Hepatocyte (in vitro differentiated cells): ENCODE measurements at regions not wholly inside any gene's neighbourhood (a gene's known extent, or its start where the extent isn't known, plus 50 kb on each side); places are given as distances from the start of the nearest gene placed in this dataset.

Experiments
- DNase-seq: peaks from one replicate; pipeline ENCODE4 v3.0.0-alpha.2; 2016; ENCODE audit warnings: low spot score
- H2AFZ ChIP-seq: fragments of 200-600 bp; sonication (generic); 2 replicates; pipeline ENCODE4 v1.6.0; 2016; ENCODE audit warnings: antibody characterized with exemption, mild to moderate bottlenecking
- H3K27ac ChIP-seq: fragments of 200-600 bp; sonication (generic); 2 replicates; pipeline ENCODE4 v1.5.1; 2016; ENCODE audit warnings: mild to moderate bottlenecking
- H3K27me3 ChIP-seq: fragments of 200-600 bp; sonication (generic); 2 replicates; pipeline ENCODE4 v1.6.1; 2016
- H3K36me3 ChIP-seq: fragments of 200-600 bp; sonication (generic); replicated peaks from 2 replicates; pipeline ENCODE4 v1.5.1; 2016; ENCODE audit warnings: low read depth; ENCODE audit not compliant: insufficient read depth
- H3K4me1 ChIP-seq: fragments of 200-600 bp; sonication (generic); 2 replicates; pipeline ENCODE4 v1.5.1; 2016; ENCODE audit warnings: mild to moderate bottlenecking, moderate library complexity; ENCODE audit not compliant: insufficient read depth
- H3K4me2 ChIP-seq: fragments of 200-600 bp; sonication (generic); 2 replicates; pipeline ENCODE4 v1.6.0; 2016
- H3K4me3 ChIP-seq: fragments of 200-600 bp; sonication (generic); 2 replicates; pipeline ENCODE4 v1.5.1; 2016; ENCODE audit warnings: mild to moderate bottlenecking
- H3K79me2 ChIP-seq: fragments of 200-600 bp; sonication (generic); 2 replicates; pipeline ENCODE4 v1.6.0; 2017; ENCODE audit warnings: mild to moderate bottlenecking
- H3K9me2 ChIP-seq: fragments of 200-600 bp; sonication (generic); replicated peaks from 2 replicates; pipeline ENCODE4 v1.6.0; 2017; ENCODE audit warnings: mild to moderate bottlenecking; ENCODE audit not compliant: insufficient read depth
- H3K9me3 ChIP-seq: fragments of 200-600 bp; sonication (generic); 2 replicates; pipeline ENCODE4 v1.5.1; 2016; ENCODE audit warnings: low read depth, mild to moderate bottlenecking
- H4K20me1 ChIP-seq: fragments of 200-600 bp; sonication (generic); 2 replicates; pipeline ENCODE4 v1.6.0; 2016; ENCODE audit warnings: mild to moderate bottlenecking; ENCODE audit not compliant: insufficient read depth, poor library complexity, severe bottlenecking
- EZH2 ChIP-seq: fragments of 200-600 bp; sonication (generic); IDR thresholded peaks from 2 replicates; pipeline ENCODE4 v1.6.1; 2016; ENCODE audit warnings: antibody characterized with exemption, mild to moderate bottlenecking, borderline replicate concordance
- EZH2phosphoT487 ChIP-seq: fragments of 200-600 bp; sonication (generic); IDR thresholded peaks from one replicate; pipeline ENCODE4 v1.6.1; 2018; ENCODE audit warnings: antibody characterized with exemption, mild to moderate bottlenecking, low read depth, moderate library complexity; ENCODE audit not compliant: unreplicated experiment, severe bottlenecking
- WGBS: methylation state at CpG from one replicate; pipeline ENCODE4 v1.1.6; 2016; ENCODE audit warnings: low lambda C conversion rate; ENCODE audit errors: missing lambda C conversion rate; 5-methylcytosine and 5-hydroxymethylcytosine counted together
- TF ChIP-seq, protein P1 (sequence below): fragments of 200-600 bp; sonication (generic); IDR thresholded peaks from 2 replicates; pipeline ENCODE4 v1.5.1; 2016; ENCODE audit warnings: antibody characterized with exemption, mild to moderate bottlenecking; ENCODE audit not compliant: poor library complexity

DNA sequence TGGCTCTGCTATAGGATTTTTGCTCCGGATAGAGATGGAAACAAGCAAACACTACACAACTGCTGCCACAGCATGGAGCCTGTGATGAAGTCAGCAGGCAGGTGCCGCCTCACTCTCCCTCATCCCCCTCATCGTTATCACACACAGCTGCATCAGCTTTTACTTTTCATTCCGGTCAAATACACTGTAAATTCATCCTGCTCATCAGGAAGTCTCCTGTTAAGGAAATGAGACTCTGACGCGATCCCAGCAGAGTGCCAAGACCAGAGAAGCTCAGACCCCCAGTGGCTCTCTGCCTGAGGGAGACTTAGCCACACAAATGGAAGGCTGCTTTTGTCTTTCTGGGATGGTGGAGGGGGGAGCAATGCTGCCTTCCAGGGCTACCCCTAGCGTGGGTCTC is 270.2 kb downstream of the ELAVL2 start:
- H3K9me3 ChIP-seq = no peaks in the 10 kb centered on the region
- whole genome bisulfite sequencing = 17% methylated on average over 7 of the region's 7 CpGs
- no peaks in the 10 kb centered on the region for H3K4me1 ChIP-seq
- no peak for DNase-seq
- peak overlapping the region; percentile 27 for H3K4me2 ChIP-seq
- H3K4me3 ChIP-seq = no peak overlapping the region
- TF ChIP-seq EZH2phosphoT487 (no peak), EZH2 (no peak)
- TF ChIP-seq, protein P1, sequence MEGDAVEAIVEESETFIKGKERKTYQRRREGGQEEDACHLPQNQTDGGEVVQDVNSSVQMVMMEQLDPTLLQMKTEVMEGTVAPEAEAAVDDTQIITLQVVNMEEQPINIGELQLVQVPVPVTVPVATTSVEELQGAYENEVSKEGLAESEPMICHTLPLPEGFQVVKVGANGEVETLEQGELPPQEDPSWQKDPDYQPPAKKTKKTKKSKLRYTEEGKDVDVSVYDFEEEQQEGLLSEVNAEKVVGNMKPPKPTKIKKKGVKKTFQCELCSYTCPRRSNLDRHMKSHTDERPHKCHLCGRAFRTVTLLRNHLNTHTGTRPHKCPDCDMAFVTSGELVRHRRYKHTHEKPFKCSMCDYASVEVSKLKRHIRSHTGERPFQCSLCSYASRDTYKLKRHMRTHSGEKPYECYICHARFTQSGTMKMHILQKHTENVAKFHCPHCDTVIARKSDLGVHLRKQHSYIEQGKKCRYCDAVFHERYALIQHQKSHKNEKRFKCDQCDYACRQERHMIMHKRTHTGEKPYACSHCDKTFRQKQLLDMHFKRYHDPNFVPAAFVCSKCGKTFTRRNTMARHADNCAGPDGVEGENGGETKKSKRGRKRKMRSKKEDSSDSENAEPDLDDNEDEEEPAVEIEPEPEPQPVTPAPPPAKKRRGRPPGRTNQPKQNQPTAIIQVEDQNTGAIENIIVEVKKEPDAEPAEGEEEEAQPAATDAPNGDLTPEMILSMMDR = no peak
- no peaks in the 10 kb centered on the region for H3K9me2 ChIP-seq
- H2AFZ ChIP-seq = no peak overlapping the region
- H3K27me3 ChIP-seq = no peaks in the 10 kb centered on the region
- peak overlapping the region; percentile 19 for H3K27ac ChIP-seq
- H4K20me1 ChIP-seq = no peaks in the 10 kb centered on the region
- no peaks in the 10 kb centered on the region for H3K79me2 ChIP-seq
- H3K36me3 ChIP-seq = no peaks in the 10 kb centered on the region

DNA sequence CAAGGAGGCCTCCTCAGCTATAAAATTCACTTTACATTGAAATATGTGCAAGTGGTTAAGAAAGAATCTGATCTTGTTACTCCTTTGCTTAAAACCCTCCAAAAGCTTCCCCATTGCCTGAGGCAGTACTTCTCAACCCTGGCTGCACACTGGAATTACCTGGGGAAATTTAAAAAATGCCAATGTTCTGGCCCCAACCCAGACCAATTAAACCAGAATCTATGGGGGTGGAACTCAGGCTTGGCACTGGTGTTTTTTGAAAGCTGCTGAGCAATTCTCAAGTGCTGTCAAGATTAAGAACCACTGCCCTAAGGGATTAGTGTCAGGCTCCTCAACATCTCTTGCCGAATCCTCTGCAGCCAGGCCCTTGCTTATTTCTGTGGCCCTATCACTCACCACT is 269.6 kb downstream of the ELAVL2 start:
- Histone ChIP-seq H3K4me2 (no peak overlapping the region), H4K20me1 (no peaks in the 10 kb centered on the region)
- TF ChIP-seq EZH2 (no peak), EZH2phosphoT487 (no peak)
- TF ChIP-seq, protein P1 = no peak

DNA sequence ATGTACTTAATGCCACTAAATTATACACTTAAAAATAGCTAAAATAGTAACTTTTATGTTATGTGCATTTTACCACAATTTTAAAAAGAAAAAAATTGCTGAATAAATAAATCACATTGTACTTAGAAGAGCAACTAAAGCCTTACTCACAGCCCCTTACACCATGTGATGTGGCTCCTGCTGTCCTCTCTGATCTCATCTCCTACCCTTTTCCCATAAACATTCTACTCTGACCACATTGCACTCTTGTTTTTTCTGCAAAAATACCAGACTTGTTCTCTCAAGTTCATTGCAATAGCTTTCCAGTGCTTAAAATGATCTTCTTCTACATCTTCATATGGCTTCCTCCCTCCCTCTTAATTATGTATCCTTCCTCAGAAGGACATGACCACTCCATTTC is 268.4 kb downstream of the ELAVL2 start:
- no peaks in the 10 kb centered on the region for H3K9me2 ChIP-seq
- no peaks in the 10 kb centered on the region for H3K9me3 ChIP-seq
- no peaks in the 10 kb centered on the region for H4K20me1 ChIP-seq
- no peak for TF ChIP-seq EZH2phosphoT487
- no peak for TF ChIP-seq EZH2
- TF ChIP-seq, protein P1 = no peak
- no peak overlapping the region for H2AFZ ChIP-seq
- H3K4me2 ChIP-seq = no peak overlapping the region
- no peaks in the 10 kb centered on the region for H3K4me1 ChIP-seq
- H3K4me3 ChIP-seq = no peak overlapping the region
- H3K27ac ChIP-seq = no peak overlapping the region
- no peaks in the 10 kb centered on the region for H3K79me2 ChIP-seq
- H3K27me3 ChIP-seq = no peaks in the 10 kb centered on the region
- H3K36me3 ChIP-seq = no peaks in the 10 kb centered on the region
- DNase-seq = no peak

More for the DNA sequence above, 269.6 kb downstream of the ELAVL2 start:
- Histone ChIP-seq H3K4me1 (no peaks in the 10 kb centered on the region), H3K4me3 (no peak overlapping the region), H3K79me2 (no peaks in the 10 kb centered on the region), H3K9me2 (no peaks in the 10 kb centered on the region), H2AFZ (no peak overlapping the region), H3K27ac (no peak overlapping the region), H3K27me3 (no peaks in the 10 kb centered on the region), H3K36me3 (no peaks in the 10 kb centered on the region), H3K9me3 (no peaks in the 10 kb centered on the region)
- DNase-seq = no peak
- 45% methylated on average over 1 of the region's 1 CpG for WGBS

DNA sequence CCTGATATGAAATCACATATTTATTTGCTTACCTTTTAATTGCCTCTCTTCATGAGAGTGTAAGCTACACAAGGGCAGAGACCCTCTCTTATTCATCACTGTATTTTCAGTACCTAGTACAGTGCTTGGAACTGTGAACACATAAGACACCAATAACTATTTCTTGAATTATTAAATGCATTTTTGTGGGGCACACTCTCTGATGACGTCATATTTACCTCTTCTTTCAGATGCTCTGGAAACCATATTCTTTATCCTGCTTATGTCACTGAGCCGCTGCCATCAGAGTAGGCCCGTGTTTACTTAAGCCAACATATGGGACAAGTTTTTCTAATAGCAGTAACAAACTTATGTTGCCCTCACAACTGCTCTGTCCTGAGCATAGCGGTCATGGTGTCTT is 266.5 kb downstream of the ELAVL2 start:
- no peak overlapping the region for H3K4me3 ChIP-seq
- no peaks in the 10 kb centered on the region for H3K9me3 ChIP-seq
- no peak overlapping the region for H3K27ac ChIP-seq
- no peaks in the 10 kb centered on the region for H3K9me2 ChIP-seq
- no peaks in the 10 kb centered on the region for H3K36me3 ChIP-seq
- whole genome bisulfite sequencing = 92% methylated on average over 4 of the region's 4 CpGs
- H3K4me1 ChIP-seq = no peaks in the 10 kb centered on the region
- no peaks in the 10 kb centered on the region for H4K20me1 ChIP-seq
- TF ChIP-seq EZH2 = no peak
- TF ChIP-seq, protein P1 = no peak
- TF ChIP-seq EZH2phosphoT487 = no peak
- no peaks in the 10 kb centered on the region for H3K27me3 ChIP-seq
- no peak for DNase-seq
- H3K4me2 ChIP-seq = no peak overlapping the region
- no peaks in the 10 kb centered on the region for H3K79me2 ChIP-seq
- no peak overlapping the region for H2AFZ ChIP-seq
